Osteoblast (primary cell): ENCODE measurements at regions not wholly inside any gene's neighbourhood (a gene's known extent, or its start where the extent isn't known, plus 50 kb on each side); places are given as distances from the start of the nearest gene placed in this dataset.

Experiments
- DNase-seq: peaks from one replicate; pipeline ENCODE4 v3.0.0; 2011; ENCODE audit warnings: low spot score, mixed read lengths; ENCODE audit not compliant: insufficient read length; ENCODE audit errors: missing footprints
- H2AFZ ChIP-seq: 2 replicates; pipeline ENCODE4 v1.6.0; 2011; ENCODE audit warnings: mild to moderate bottlenecking, low read length
- H3K27ac ChIP-seq: 2 replicates; pipeline ENCODE4 v1.5.1; 2011; ENCODE audit warnings: mild to moderate bottlenecking, low read depth, low read length, moderate library complexity
- H3K27me3 ChIP-seq: 2 replicates; pipeline ENCODE4 v1.6.0; 2012; ENCODE audit warnings: mild to moderate bottlenecking, control low read depth, inconsistent platforms, low read length, moderate library complexity; ENCODE audit not compliant: insufficient read depth
- H3K36me3 ChIP-seq: 2 replicates; pipeline ENCODE4 v1.5.1; 2011; ENCODE audit warnings: mild to moderate bottlenecking, low read length, control low read depth, moderate library complexity; ENCODE audit not compliant: insufficient read depth
- H3K4me1 ChIP-seq: 2 replicates; pipeline ENCODE4 v1.5.1; 2011; ENCODE audit warnings: mild to moderate bottlenecking, low read length, control low read depth, moderate library complexity; ENCODE audit not compliant: insufficient read depth
- H3K4me2 ChIP-seq: 2 replicates; pipeline ENCODE4 v1.6.0; 2011; ENCODE audit warnings: mild to moderate bottlenecking, low read length; ENCODE audit not compliant: insufficient read depth
- H3K4me3 ChIP-seq: fragments of 200-600 bp; sonication (generic); 3 replicates; pipeline ENCODE4 v1.5.1; 2012; ENCODE audit warnings: mild to moderate bottlenecking, low read length, inconsistent platforms; ENCODE audit not compliant: insufficient read depth
- H3K79me2 ChIP-seq: 2 replicates; pipeline ENCODE4 v1.6.0; 2012; ENCODE audit warnings: mild to moderate bottlenecking, low read length, control low read depth, inconsistent platforms; ENCODE audit not compliant: insufficient read depth
- H3K9me3 ChIP-seq: 2 replicates; pipeline ENCODE4 v1.5.1; 2011; ENCODE audit warnings: low read depth, low read length, control low read depth
- H4K20me1 ChIP-seq: 2 replicates; pipeline ENCODE4 v1.6.0; 2012; ENCODE audit warnings: mild to moderate bottlenecking, low read length, control low read depth; ENCODE audit not compliant: insufficient read depth
- CTCF ChIP-seq: IDR thresholded peaks from 2 replicates; pipeline ENCODE4 v1.5.1; 2011; ENCODE audit warnings: mild to moderate bottlenecking, low read depth, low read length, moderate library complexity; ENCODE audit errors: extremely low read depth

GRCh38 chr1:185598332-185598731, 135.9 kb upstream of the HMCN1 start:
- no peak overlapping the region for H3K4me2 ChIP-seq
- no peaks in the 10 kb centered on the region for H3K79me2 ChIP-seq
- no peaks in the 10 kb centered on the region for H3K9me3 ChIP-seq
- no peak overlapping the region for H3K27ac ChIP-seq
- no peak for TF ChIP-seq CTCF
- DNase-seq = no peak
- H3K4me1 ChIP-seq = no peaks in the 10 kb centered on the region
- no peaks in the 10 kb centered on the region for H3K27me3 ChIP-seq
- no peaks in the 10 kb centered on the region for H4K20me1 ChIP-seq
- H3K4me3 ChIP-seq = no peak overlapping the region
- no peak overlapping the region for H2AFZ ChIP-seq
- H3K36me3 ChIP-seq = no peaks in the 10 kb centered on the region

GRCh38 chr1:185595835-185596667, 138.1 kb upstream of the HMCN1 start:
- H3K27me3 ChIP-seq = no peaks in the 10 kb centered on the region
- no peaks in the 10 kb centered on the region for H4K20me1 ChIP-seq
- no peaks in the 10 kb centered on the region for H3K4me1 ChIP-seq
- no peaks in the 10 kb centered on the region for H3K36me3 ChIP-seq
- H2AFZ ChIP-seq = no peak overlapping the region
- no peaks in the 10 kb centered on the region for H3K79me2 ChIP-seq
- TF ChIP-seq CTCF = peak; percentile 65
- DNase-seq = peak; percentile 54
- H3K27ac ChIP-seq = no peak overlapping the region
- no peak overlapping the region for H3K4me2 ChIP-seq
- H3K4me3 ChIP-seq = no peak overlapping the region
- H3K9me3 ChIP-seq = no peaks in the 10 kb centered on the region

- TF ChIP-seq CTCF = no peak
- Histone ChIP-seq H3K36me3 (no peaks in the 10 kb centered on the region), H3K4me2 (no peak overlapping the region), H3K9me3 (no peaks in the 10 kb centered on the region), H3K4me1 (no peaks in the 10 kb centered on the region), H3K27me3 (no peaks in the 10 kb centered on the region), H3K27ac (no peak overlapping the region), H3K79me2 (no peaks in the 10 kb centered on the region), H3K4me3 (no peak overlapping the region), H2AFZ (no peak overlapping the region), H4K20me1 (no peaks in the 10 kb centered on the region)
- no peak for DNase-seq
These were observed 139.3 kb upstream of the HMCN1 start for GRCh38 chr1:185594786-185595410.

- Histone ChIP-seq H3K4me1 (no peaks in the 10 kb centered on the region), H4K20me1 (no peaks in the 10 kb centered on the region), H3K9me3 (no peaks in the 10 kb centered on the region), H2AFZ (no peak overlapping the region), H3K27me3 (no peaks in the 10 kb centered on the region), H3K36me3 (no peaks in the 10 kb centered on the region), H3K4me3 (no peak overlapping the region), H3K79me2 (no peaks in the 10 kb centered on the region), H3K27ac (no peak overlapping the region), H3K4me2 (no peak overlapping the region)
- no peak for TF ChIP-seq CTCF
- DNase-seq = no peak
These were observed 140.9 kb upstream of the HMCN1 start for GRCh38 chr1:185593271-185593670.
